SKM-1 (cell line): ENCODE measurements at regions not wholly inside any gene's neighbourhood (a gene's known extent, or its start where the extent isn't known, plus 50 kb on each side); places are given as distances from the start of the nearest gene placed in this dataset.

Experiments used
- DNase-seq: peaks from one replicate; lab custom pipeline; 2025; ENCODE audit not compliant: unreplicated experiment; lab: John Stamatoyannopoulos, UW

GRCh38 chr2:37541516-37541915 lies 129.9 kb downstream of the CDC42EP3 start:
- DNase-seq, result no peak

GRCh38 chr2:37543999-37544557 lies 127.4 kb downstream of the CDC42EP3 start:
- no peak for DNase-seq

- no peak for DNase-seq
Observed at GRCh38 chr2:37544591-37545031, 126.8 kb downstream of the CDC42EP3 start.

- DNase-seq, result no peak
Observed at GRCh38 chr2:37549598-37549997, 121.8 kb downstream of the CDC42EP3 start.

- DNase-seq, result no peak
Observed at GRCh38 chr2:37550190-37550589, 121.3 kb downstream of the CDC42EP3 start.

- no peak for DNase-seq
Observed at GRCh38 chr2:37551783-37552182, 119.7 kb downstream of the CDC42EP3 start.

GRCh38 chr2:37552339-37552738 lies 119.1 kb downstream of the CDC42EP3 start:
- no peak for DNase-seq

GRCh38 chr2:37553411-37554154 lies 117.9 kb downstream of the CDC42EP3 start:
- no peak for DNase-seq

GRCh38 chr2:37554155-37554510 lies 117.3 kb downstream of the CDC42EP3 start:
- no peak for DNase-seq

GRCh38 chr2:37554687-37555086 lies 116.8 kb downstream of the CDC42EP3 start:
- DNase-seq, result no peak

GRCh38 chr2:37555457-37555856 lies 116.0 kb downstream of the CDC42EP3 start:
- DNase-seq, result peak; percentile 80

GRCh38 chr2:37556256-37556655 lies 115.2 kb downstream of the CDC42EP3 start:
- DNase-seq, result no peak

GRCh38 chr2:37558623-37559022 lies 112.8 kb downstream of the CDC42EP3 start:
- DNase-seq, result peak; percentile 76

GRCh38 chr2:37560241-37560848 lies 111.1 kb downstream of the CDC42EP3 start:
- DNase-seq, result no peak

- no peak for DNase-seq
Observed at GRCh38 chr2:37560863-37561614, 110.4 kb downstream of the CDC42EP3 start.

- no peak for DNase-seq
Observed at GRCh38 chr2:37561615-37562569, 109.5 kb downstream of the CDC42EP3 start.

GRCh38 chr2:37563375-37564015 lies 107.9 kb downstream of the CDC42EP3 start:
- DNase-seq, result no peak

- DNase-seq, result no peak
Observed at GRCh38 chr2:37564356-37564755, 107.1 kb downstream of the CDC42EP3 start.

GRCh38 chr2:37566517-37566981 lies 104.9 kb downstream of the CDC42EP3 start:
- no peak for DNase-seq

- DNase-seq, result no peak
Observed at GRCh38 chr2:37568565-37568964, 102.9 kb downstream of the CDC42EP3 start.
